ENCODE measurements at regions not wholly inside any gene's neighbourhood (a gene's known extent, or its start where the extent isn't known, plus 50 kb on each side); places are given as distances from the start of the nearest gene placed in this dataset.

GRCh38 chr14:34199585-34199984 is 248.7 kb upstream of the EGLN3 start:
- peaks cover 8% of the 10 kb centered on the region for H3K9me3 Mint-ChIP-seq

GRCh38 chr14:34198096-34198495 is 247.2 kb upstream of the EGLN3 start:
- no peak for DNase-seq
- Mint-ChIP-seq H3K9me3 (peaks cover 8% of the 10 kb centered on the region), H3K4me3 (no peak overlapping the region), H3K27ac (no peak overlapping the region), H3K27me3 (peaks cover 8% of the 10 kb centered on the region), H3K4me1 (peaks cover 22% of the 10 kb centered on the region), H3K36me3 (ENCODE audit: low read depth) (no peaks in the 10 kb centered on the region)
- intact Hi-C loops (cut with micrococcal nuclease) = no loop called here

More at GRCh38 chr14:34199585-34199984, 248.7 kb upstream of the EGLN3 start:
- no peaks in the 10 kb centered on the region for H3K36me3 Mint-ChIP-seq (ENCODE audit: low read depth)
- H3K4me1 Mint-ChIP-seq = peaks cover 32% of the 10 kb centered on the region
- H3K4me3 Mint-ChIP-seq = no peak overlapping the region
- DNase-seq = peak; percentile 65
- intact Hi-C loops (cut with micrococcal nuclease) = loop anchor here (1.0 kb wide), 1 partner anchor 12 kb away; no protein-coding TSS in a partner anchor
- H3K27me3 Mint-ChIP-seq = peaks cover 8% of the 10 kb centered on the region
- peak overlapping the region; percentile 31 for H3K27ac Mint-ChIP-seq

- Mint-ChIP-seq H3K4me1 (peaks cover 13% of the 10 kb centered on the region), H3K9me3 (peaks cover 8% of the 10 kb centered on the region)
- no peak for DNase-seq
Observed at GRCh38 chr14:34195964-34196363, 245.1 kb upstream of the EGLN3 start.

GRCh38 chr14:34190717-34191116 is 239.8 kb upstream of the EGLN3 start:
- Mint-ChIP-seq H3K36me3 (ENCODE audit: low read depth) (no peaks in the 10 kb centered on the region), H3K4me1 (no peaks in the 10 kb centered on the region), H3K27me3 (peaks cover 2% of the 10 kb centered on the region), H3K27ac (no peak overlapping the region), H3K4me3 (no peak overlapping the region), H3K9me3 (peaks cover 4% of the 10 kb centered on the region)
- no peak for DNase-seq
- intact Hi-C loops (cut with micrococcal nuclease) = no loop called here

More at GRCh38 chr14:34195964-34196363, 245.1 kb upstream of the EGLN3 start:
- no peak overlapping the region for H3K27ac Mint-ChIP-seq
- no peak overlapping the region for H3K4me3 Mint-ChIP-seq
- H3K27me3 Mint-ChIP-seq = peaks cover 8% of the 10 kb centered on the region
- no peaks in the 10 kb centered on the region for H3K36me3 Mint-ChIP-seq (ENCODE audit: low read depth)
- intact Hi-C loops (cut with micrococcal nuclease) = no loop called here

GRCh38 chr14:34189866-34190265 is 239.0 kb upstream of the EGLN3 start:
- intact Hi-C loops (cut with micrococcal nuclease) = no loop called here
- no peak overlapping the region for H3K4me3 Mint-ChIP-seq
- H3K9me3 Mint-ChIP-seq = peaks cover 4% of the 10 kb centered on the region
- DNase-seq = no peak
- H3K36me3 Mint-ChIP-seq (ENCODE audit: low read depth) = no peaks in the 10 kb centered on the region
- peaks cover 2% of the 10 kb centered on the region for H3K27me3 Mint-ChIP-seq
- no peaks in the 10 kb centered on the region for H3K4me1 Mint-ChIP-seq
- H3K27ac Mint-ChIP-seq = no peak overlapping the region

GRCh38 chr14:34187519-34188044 is 236.7 kb upstream of the EGLN3 start:
- Mint-ChIP-seq H3K9me3 (no peaks in the 10 kb centered on the region), H3K4me3 (no peak overlapping the region), H3K36me3 (ENCODE audit: low read depth) (no peaks in the 10 kb centered on the region), H3K27me3 (peaks cover 2% of the 10 kb centered on the region), H3K4me1 (no peaks in the 10 kb centered on the region), H3K27ac (no peak overlapping the region)
- intact Hi-C loops (cut with micrococcal nuclease) = no loop called here
- DNase-seq = no peak

- Mint-ChIP-seq H3K27me3 (peaks cover 2% of the 10 kb centered on the region), H3K36me3 (ENCODE audit: low read depth) (no peaks in the 10 kb centered on the region), H3K4me1 (no peaks in the 10 kb centered on the region), H3K27ac (no peak overlapping the region), H3K9me3 (no peaks in the 10 kb centered on the region), H3K4me3 (no peak overlapping the region)
- intact Hi-C loops (cut with micrococcal nuclease) = no loop called here
- DNase-seq = no peak
Observed at GRCh38 chr14:34187061-34187460, 236.2 kb upstream of the EGLN3 start.

- H3K4me1 Mint-ChIP-seq = peaks cover 2% of the 10 kb centered on the region
- H3K4me3 Mint-ChIP-seq = no peak overlapping the region
- no peak overlapping the region for H3K27ac Mint-ChIP-seq
- H3K36me3 Mint-ChIP-seq (ENCODE audit: low read depth) = no peaks in the 10 kb centered on the region
- no peak for DNase-seq
- intact Hi-C loops (cut with micrococcal nuclease) = no loop called here
- H3K9me3 Mint-ChIP-seq = no peaks in the 10 kb centered on the region
- H3K27me3 Mint-ChIP-seq = no peaks in the 10 kb centered on the region
Observed at GRCh38 chr14:34184126-34184525, 233.3 kb upstream of the EGLN3 start.

GRCh38 chr14:34183478-34183877 is 232.6 kb upstream of the EGLN3 start:
- Mint-ChIP-seq H3K36me3 (ENCODE audit: low read depth) (no peaks in the 10 kb centered on the region), H3K27me3 (no peaks in the 10 kb centered on the region), H3K4me3 (no peak overlapping the region), H3K27ac (no peak overlapping the region), H3K4me1 (peaks cover 2% of the 10 kb centered on the region), H3K9me3 (no peaks in the 10 kb centered on the region)
- intact Hi-C loops (cut with micrococcal nuclease) = no loop called here
- no peak for DNase-seq

GRCh38 chr14:34181338-34181737 is 230.5 kb upstream of the EGLN3 start:
- H3K9me3 Mint-ChIP-seq = peaks cover 4% of the 10 kb centered on the region
- H3K27ac Mint-ChIP-seq = no peak overlapping the region
- no peak overlapping the region for H3K4me3 Mint-ChIP-seq
- peaks cover 2% of the 10 kb centered on the region for H3K4me1 Mint-ChIP-seq
- H3K27me3 Mint-ChIP-seq = peaks cover 2% of the 10 kb centered on the region
- H3K36me3 Mint-ChIP-seq (ENCODE audit: low read depth) = no peaks in the 10 kb centered on the region
- no peak for DNase-seq
- intact Hi-C loops (cut with micrococcal nuclease) = no loop called here

- peaks cover 5% of the 10 kb centered on the region for H3K27me3 Mint-ChIP-seq
- H3K4me1 Mint-ChIP-seq = peaks cover 2% of the 10 kb centered on the region
- intact Hi-C loops (cut with micrococcal nuclease) = no loop called here
- H3K9me3 Mint-ChIP-seq = peaks cover 4% of the 10 kb centered on the region
- H3K36me3 Mint-ChIP-seq (ENCODE audit: low read depth) = no peaks in the 10 kb centered on the region
- no peak for DNase-seq
- no peak overlapping the region for H3K4me3 Mint-ChIP-seq
- H3K27ac Mint-ChIP-seq = no peak overlapping the region
Observed at GRCh38 chr14:34180869-34181268, 230.0 kb upstream of the EGLN3 start.

- no peak for DNase-seq
- Mint-ChIP-seq H3K36me3 (ENCODE audit: low read depth) (no peaks in the 10 kb centered on the region), H3K27ac (no peak overlapping the region), H3K4me1 (peaks cover 2% of the 10 kb centered on the region), H3K27me3 (peaks cover 5% of the 10 kb centered on the region), H3K9me3 (peaks cover 4% of the 10 kb centered on the region), H3K4me3 (no peak overlapping the region)
- intact Hi-C loops (cut with micrococcal nuclease) = no loop called here
Observed at GRCh38 chr14:34180434-34180833, 229.6 kb upstream of the EGLN3 start.

- intact Hi-C loops (cut with micrococcal nuclease) = no loop called here
- Mint-ChIP-seq H3K36me3 (ENCODE audit: low read depth) (no peaks in the 10 kb centered on the region), H3K4me3 (no peak overlapping the region), H3K9me3 (peaks cover 4% of the 10 kb centered on the region), H3K27ac (no peak overlapping the region), H3K4me1 (peaks cover 2% of the 10 kb centered on the region), H3K27me3 (peaks cover 5% of the 10 kb centered on the region)
- DNase-seq = no peak
Observed at GRCh38 chr14:34179727-34180126, 228.9 kb upstream of the EGLN3 start.

GRCh38 chr14:34177466-34177865 is 226.6 kb upstream of the EGLN3 start:
- intact Hi-C loops (cut with micrococcal nuclease) = no loop called here
- Mint-ChIP-seq H3K4me1 (peaks cover 2% of the 10 kb centered on the region), H3K9me3 (peaks cover 4% of the 10 kb centered on the region), H3K27ac (no peak overlapping the region), H3K36me3 (ENCODE audit: low read depth) (no peaks in the 10 kb centered on the region), H3K4me3 (no peak overlapping the region), H3K27me3 (peaks cover 5% of the 10 kb centered on the region)
- no peak for DNase-seq

- DNase-seq = peak; percentile 39
- Mint-ChIP-seq H3K4me1 (peaks cover 2% of the 10 kb centered on the region), H3K4me3 (no peak overlapping the region), H3K36me3 (ENCODE audit: low read depth) (no peaks in the 10 kb centered on the region), H3K27ac (no peak overlapping the region), H3K9me3 (peaks cover 4% of the 10 kb centered on the region), H3K27me3 (peaks cover 13% of the 10 kb centered on the region)
- intact Hi-C loops (cut with micrococcal nuclease) = no loop called here
Observed at GRCh38 chr14:34175574-34175973, 224.7 kb upstream of the EGLN3 start.
